Suprapubic skin (tissue), 4 donors: ENCODE measurements at regions not wholly inside any gene's neighbourhood (a gene's known extent, or its start where the extent isn't known, plus 50 kb on each side); places are given as distances from the start of the nearest gene placed in this dataset.

Experiments used
- EP300 ChIP-seq: sonication (generic); formaldehyde crosslinking; IDR thresholded peaks from one replicate; pipeline ENCODE4 v1.6.1; 2017; ENCODE audit warnings: antibody characterized with exemption
- POLR2A ChIP-seq, 2 donors: fragments of 450-650 bp; IDR thresholded peaks; one replicate each; pipeline ENCODE4 v1.6.1; 2017; ENCODE audit warnings: antibody characterized with exemption in 2 of 2, mild to moderate bottlenecking in 2 of 2, moderate library complexity in 2 of 2
- POLR2AphosphoS5 ChIP-seq, 3 donors: sonication (generic); formaldehyde crosslinking; IDR thresholded peaks; one replicate each; pipeline ENCODE4 v1.6.1; 2017; ENCODE audit warnings: antibody characterized with exemption in 3 of 3
- TF ChIP-seq, protein P1 (sequence below), 2 donors: fragments of 200-600 bp in 1 of 2; fragments of 450-650 bp in 1 of 2; sonication (generic) in 1 of 2; IDR thresholded peaks; one replicate each; pipeline ENCODE4 v1.5.1; 2016 to 2019; ENCODE audit warnings: antibody characterized with exemption in 2 of 2, mild to moderate bottlenecking in 1 of 2, moderate library complexity in 1 of 2

DNA sequence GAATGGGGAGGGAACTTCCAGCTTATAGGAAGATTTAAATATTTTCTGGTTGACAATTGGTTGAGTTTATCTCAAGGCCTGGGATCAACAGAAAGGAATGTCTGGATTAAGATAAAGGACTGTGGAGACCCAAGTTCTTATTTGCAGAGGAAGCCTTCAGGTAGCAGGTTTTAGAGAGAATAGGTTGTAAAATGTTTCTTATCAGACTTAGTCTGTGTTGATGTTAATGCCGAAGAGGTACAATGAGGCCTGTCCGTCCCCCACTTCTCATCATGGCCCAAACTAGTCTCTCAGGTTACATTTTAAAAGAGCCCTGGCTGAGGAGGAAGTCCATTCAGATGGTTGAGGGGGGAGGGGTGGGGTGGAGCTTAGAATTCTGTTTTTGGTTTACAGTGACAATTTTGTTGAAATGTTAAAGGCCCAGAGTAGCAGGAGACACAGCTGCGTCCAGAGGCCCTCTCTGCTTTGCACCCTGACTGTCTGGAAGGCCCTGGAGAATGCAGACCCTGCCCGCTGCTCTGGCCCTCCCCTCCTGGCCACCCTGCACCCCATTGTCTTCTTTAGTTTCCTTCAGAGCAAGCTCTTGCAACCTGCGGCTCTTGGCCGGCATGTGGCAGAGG lies 672.5 kb upstream of the TMEM132C start:
- TF ChIP-seq, protein P1, sequence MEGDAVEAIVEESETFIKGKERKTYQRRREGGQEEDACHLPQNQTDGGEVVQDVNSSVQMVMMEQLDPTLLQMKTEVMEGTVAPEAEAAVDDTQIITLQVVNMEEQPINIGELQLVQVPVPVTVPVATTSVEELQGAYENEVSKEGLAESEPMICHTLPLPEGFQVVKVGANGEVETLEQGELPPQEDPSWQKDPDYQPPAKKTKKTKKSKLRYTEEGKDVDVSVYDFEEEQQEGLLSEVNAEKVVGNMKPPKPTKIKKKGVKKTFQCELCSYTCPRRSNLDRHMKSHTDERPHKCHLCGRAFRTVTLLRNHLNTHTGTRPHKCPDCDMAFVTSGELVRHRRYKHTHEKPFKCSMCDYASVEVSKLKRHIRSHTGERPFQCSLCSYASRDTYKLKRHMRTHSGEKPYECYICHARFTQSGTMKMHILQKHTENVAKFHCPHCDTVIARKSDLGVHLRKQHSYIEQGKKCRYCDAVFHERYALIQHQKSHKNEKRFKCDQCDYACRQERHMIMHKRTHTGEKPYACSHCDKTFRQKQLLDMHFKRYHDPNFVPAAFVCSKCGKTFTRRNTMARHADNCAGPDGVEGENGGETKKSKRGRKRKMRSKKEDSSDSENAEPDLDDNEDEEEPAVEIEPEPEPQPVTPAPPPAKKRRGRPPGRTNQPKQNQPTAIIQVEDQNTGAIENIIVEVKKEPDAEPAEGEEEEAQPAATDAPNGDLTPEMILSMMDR (IDR thresholded peaks at IDR 0.05), result no peak
- no peak for TF ChIP-seq POLR2A (IDR thresholded peaks at IDR 0.05)
- no peak for TF ChIP-seq POLR2AphosphoS5 (IDR thresholded peaks at IDR 0.05)
- TF ChIP-seq EP300, result no peak
